ENCODE measurements at regions not wholly inside any gene's neighbourhood (a gene's known extent, or its start where the extent isn't known, plus 50 kb on each side); places are given as distances from the start of the nearest gene placed in this dataset.

DNA sequence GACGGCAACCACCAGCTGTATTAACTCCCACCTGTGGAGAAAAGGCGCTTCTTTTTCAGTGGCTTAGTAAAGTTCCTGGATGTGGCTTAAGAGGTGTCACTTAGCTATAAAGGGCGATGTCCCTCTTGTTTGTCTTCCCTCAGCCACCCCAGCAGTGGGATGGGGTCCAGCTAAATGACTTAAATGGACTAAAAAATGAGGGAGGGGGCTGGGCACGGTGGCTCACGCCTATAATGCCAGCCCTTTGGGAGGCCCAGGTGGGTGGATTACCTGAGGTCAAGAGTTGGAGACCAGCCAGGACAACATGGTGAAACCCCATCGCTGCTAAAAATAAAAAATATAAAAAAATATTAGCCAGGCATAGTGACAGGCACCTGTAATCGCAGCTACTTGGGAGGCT, 667.5 kb upstream of the RBFOX1 start:
- DNase-seq (ENCODE audit: low read depth), result no peak

DNA sequence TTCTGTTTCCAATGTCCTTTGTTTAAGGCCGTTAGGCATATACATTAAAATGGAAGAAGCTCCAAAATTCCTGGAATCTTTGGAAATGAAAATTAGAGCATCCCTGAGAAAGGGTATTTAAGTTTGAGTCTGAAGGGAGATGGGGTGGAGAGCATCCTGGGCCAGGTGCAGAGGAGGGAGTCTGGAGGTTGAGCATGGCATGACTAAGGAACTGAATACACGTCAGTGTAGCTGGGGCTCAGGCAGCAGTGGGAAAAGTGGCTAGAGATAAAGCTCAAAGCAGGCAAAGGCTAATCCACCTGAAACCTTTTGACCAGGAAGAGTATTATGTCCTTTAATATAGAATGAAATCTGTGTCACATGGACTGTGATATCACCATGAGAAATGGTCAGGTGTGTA, 669.0 kb upstream of the RBFOX1 start:
- no peak for DNase-seq (ENCODE audit: low read depth)

GRCh38 chr16:6656760-6657159, 675.9 kb upstream of the RBFOX1 start:
- DNase-seq (ENCODE audit: low read depth), result no peak

DNA sequence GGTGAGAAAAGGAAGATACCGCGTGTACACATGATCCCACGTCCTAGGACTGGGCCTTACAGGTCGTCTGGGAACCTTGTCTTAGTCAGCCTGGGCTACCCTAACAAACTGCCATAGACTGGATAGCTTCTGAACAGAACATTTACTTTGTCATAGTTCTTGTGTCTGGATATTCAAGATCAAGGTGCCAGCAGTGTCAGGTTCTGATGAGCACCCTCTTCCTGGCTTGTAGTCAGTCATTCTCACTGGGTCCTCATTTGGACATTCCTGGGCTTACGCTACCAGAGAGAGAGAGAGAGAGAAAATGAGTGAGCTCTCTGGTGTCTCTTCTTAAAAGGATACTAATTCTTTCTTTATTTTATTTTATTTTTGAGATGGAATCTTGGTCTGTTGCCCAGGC, 685.8 kb upstream of the RBFOX1 start:
- DNase-seq (ENCODE audit: low read depth), result no peak

GRCh38 chr16:6645768-6646568, 686.7 kb upstream of the RBFOX1 start:
- DNase-seq (ENCODE audit: low read depth), result no peak

DNA sequence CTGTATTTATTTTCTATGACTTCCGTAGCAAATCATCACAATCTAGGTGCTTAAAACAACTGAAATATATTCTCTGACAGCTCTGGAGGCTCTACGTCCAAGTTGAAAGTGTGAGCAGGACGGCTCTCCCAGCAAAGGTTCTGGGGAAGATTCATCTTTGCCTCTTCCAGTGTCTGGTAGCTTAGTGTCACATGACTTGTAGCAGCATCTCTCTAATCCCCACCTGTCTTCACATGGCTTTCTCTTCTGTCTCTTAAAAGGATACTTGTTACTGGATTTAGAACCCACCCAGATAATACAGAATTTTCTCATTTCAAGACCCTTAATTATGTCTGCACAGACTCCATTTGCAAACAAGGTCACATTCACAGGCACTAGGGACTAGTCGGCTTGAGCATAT, 687.7 kb upstream of the RBFOX1 start:
- DNase-seq (ENCODE audit: low read depth), result no peak

DNA sequence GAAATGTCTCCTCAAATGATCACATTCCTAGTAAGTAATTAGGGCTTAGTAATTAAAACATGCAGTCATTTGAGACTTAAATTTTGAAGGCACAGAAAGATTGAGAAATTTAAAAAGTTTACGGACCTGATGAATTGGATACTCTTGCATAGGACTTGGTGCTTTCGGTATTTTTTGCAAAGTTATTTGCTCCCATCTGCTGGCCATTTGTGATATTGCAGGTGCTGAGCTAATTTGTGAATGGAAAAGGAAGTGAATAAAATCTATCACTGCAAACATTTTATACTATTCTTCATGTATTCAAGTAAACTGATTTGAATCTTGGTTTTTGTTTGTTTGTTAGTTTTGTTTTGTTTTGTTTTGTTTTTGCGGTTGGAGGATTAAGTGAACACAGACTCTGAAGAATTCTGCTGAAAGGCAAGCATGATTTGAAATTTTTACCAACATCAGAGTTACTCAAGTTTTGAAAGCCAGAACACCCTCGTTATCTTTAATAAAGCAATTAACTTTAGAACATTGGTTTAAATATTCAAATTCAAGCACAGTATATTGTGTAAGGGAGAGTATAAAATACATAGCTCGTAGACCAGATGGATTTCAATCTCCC, 689.5 kb upstream of the RBFOX1 start:
- no peak for DNase-seq (ENCODE audit: low read depth)

- DNase-seq (ENCODE audit: low read depth), result no peak
Observed at GRCh38 chr16:6642271-6642670, 690.4 kb upstream of the RBFOX1 start.

GRCh38 chr16:6641091-6641490, 691.6 kb upstream of the RBFOX1 start:
- DNase-seq (ENCODE audit: low read depth), result no peak

- no peak for DNase-seq (ENCODE audit: low read depth)
Observed at GRCh38 chr16:6636457-6636856, 696.2 kb upstream of the RBFOX1 start.

DNA sequence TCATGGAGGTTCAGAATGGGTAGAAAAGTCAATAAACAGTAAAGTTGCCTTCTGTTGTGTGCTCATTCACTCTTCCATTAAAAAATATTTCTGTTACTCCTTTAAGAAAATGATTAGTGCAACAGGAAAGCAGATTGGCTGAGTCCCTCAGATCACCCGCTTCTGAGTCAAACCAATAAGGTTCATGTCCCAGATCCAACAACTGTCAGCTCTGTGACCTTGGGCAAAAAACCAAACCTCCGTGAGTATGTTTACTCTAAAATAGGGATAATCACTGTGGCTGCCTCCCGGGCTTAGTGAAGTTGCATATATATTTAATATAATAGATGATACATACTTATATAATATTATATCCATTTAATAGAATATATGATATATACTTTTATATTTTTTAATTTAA, 698.5 kb upstream of the RBFOX1 start:
- no peak for DNase-seq (ENCODE audit: low read depth)

- DNase-seq (ENCODE audit: low read depth), result no peak
Observed at GRCh38 chr16:6633456-6633855, 699.2 kb upstream of the RBFOX1 start.

DNA sequence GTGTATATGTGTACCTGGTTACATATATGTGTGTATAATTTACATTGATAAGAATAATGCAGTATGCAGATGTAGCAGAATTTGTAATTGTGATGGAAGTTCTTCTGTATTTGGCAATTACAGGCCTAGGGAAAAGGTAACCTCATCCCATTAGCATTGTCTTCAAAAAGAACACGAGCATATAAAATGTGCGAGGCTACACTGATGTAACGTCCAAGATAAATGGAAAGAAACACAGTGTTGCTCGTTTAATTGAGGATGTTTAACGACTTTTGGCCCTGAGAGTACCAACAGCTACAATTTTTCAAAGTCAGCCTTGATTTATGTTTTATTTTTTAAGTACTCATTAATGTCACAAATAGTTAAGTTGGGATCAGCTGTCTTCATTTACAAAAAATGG, 703.5 kb upstream of the RBFOX1 start:
- DNase-seq (ENCODE audit: low read depth), result no peak

- DNase-seq (ENCODE audit: low read depth), result no peak
Observed at GRCh38 chr16:6625606-6626005, 707.0 kb upstream of the RBFOX1 start.

GRCh38 chr16:6618874-6619273, 713.8 kb upstream of the RBFOX1 start:
- no peak for DNase-seq (ENCODE audit: low read depth)

DNA sequence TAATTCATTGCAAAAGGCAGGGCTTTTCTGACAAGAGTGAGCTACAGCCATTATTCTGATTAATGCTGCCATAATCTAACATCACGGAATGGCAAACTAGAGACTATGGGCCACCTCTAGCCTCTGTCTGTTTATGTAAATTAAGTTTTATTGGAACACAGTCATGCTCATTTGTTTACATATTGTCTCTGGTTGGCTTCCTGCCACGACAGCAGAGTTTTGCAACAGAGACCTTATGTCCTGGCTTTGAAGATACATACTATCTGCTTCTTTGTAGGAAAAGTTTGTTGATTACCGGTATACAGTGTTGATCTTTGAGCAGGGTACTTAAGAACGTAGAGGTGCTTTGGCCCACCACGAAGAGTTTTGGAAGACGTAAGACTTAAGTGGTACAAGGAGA, 715.9 kb upstream of the RBFOX1 start:
- DNase-seq (ENCODE audit: low read depth), result no peak

- DNase-seq (ENCODE audit: low read depth), result no peak
Observed at GRCh38 chr16:6615636-6616035, 717.0 kb upstream of the RBFOX1 start.

GRCh38 chr16:6611535-6611934, 721.1 kb upstream of the RBFOX1 start:
- no peak for DNase-seq (ENCODE audit: low read depth)

DNA sequence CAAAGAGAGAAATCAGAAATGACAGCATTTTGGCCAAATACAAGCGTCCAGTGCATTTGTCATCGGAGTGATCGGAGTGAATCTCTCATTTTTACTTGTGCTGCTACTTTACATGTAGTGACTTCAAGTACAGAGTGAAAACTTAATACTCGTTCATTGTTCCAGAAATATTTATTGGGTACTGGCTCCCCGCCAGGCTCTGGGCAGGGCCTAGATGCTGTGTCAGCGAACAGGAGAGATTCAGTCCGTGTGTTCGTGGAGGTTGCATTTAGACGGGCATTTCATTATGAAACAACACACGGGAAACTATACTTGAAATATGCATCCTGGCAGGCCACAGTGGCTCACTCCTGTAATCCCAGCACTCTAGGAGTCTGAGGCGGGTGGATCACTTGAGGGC, 727.2 kb upstream of the RBFOX1 start:
- DNase-seq (ENCODE audit: low read depth), result no peak

DNA sequence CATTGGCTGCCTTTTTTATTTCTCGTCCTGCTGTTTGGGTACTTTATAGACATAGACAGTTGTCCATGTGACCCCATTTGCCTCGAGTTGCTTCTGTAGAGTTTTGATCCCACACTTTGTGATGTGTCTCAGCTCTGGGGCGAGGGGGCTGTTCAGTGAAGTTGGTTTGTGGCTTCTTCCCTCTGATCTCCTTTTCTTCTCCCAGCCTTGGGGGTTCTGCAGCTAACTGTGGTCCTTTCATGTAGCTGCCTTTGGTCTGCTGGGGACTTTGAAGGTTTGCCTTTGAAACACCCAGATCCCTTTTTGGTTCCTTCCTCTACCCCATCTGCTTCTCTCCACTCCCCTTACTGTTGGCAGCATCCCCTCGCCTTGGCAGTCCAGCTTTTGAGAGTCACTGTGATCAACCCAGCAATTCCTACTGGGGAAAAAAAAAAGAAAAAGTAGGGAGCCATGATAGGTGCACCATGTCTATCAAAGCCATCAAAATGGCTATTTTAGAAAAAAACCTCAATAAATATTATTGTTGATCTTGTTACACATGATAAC, 728.8 kb upstream of the RBFOX1 start:
- no peak for DNase-seq (ENCODE audit: low read depth)

GRCh38 chr16:6602405-6602804, 730.2 kb upstream of the RBFOX1 start:
- no peak for DNase-seq (ENCODE audit: low read depth)

GRCh38 chr16:6600167-6600566, 732.5 kb upstream of the RBFOX1 start:
- no peak for DNase-seq (ENCODE audit: low read depth)

GRCh38 chr16:6593799-6594198, 738.8 kb upstream of the RBFOX1 start:
- DNase-seq (ENCODE audit: low read depth), result no peak

- DNase-seq (ENCODE audit: low read depth), result no peak
Observed at GRCh38 chr16:6576606-6577005, 756.0 kb upstream of the RBFOX1 start.
